Nephron (organoid): ENCODE measurements at regions not wholly inside any gene's neighbourhood (a gene's known extent, or its start where the extent isn't known, plus 50 kb on each side); places are given as distances from the start of the nearest gene placed in this dataset.

Experiments used
- H3K27ac Mint-ChIP-seq, 3 experiments: 2 replicates each; pipeline ENCODE4 v1.8.0; 2020; ENCODE audit warnings: mixed read lengths in 3 of 3, mild to moderate bottlenecking in 2 of 3, moderate library complexity in 1 of 3
- H3K27me3 Mint-ChIP-seq: 2 replicates; pipeline ENCODE4 v1.8.0; 2021; ENCODE audit warnings: low read depth, mild to moderate bottlenecking, moderate library complexity, mixed read lengths
- H3K36me3 Mint-ChIP-seq: 2 replicates; pipeline ENCODE4 v1.8.0; 2020; ENCODE audit warnings: low read depth, mixed read lengths
- H3K4me1 Mint-ChIP-seq: 2 replicates; pipeline ENCODE4 v1.8.0; 2020; ENCODE audit warnings: mixed read lengths
- H3K4me3 Mint-ChIP-seq, 3 experiments: 2 replicates each; pipeline ENCODE4 v1.8.0; 2020; ENCODE audit warnings: mild to moderate bottlenecking in 3 of 3, mixed read lengths in 3 of 3, moderate library complexity in 2 of 3
- H3K9me3 Mint-ChIP-seq: 2 replicates; pipeline ENCODE4 v1.8.0; 2020; ENCODE audit warnings: mixed read lengths
- TF ChIP-seq, protein P1 (sequence below), 3 experiments: fragments of 200-600 bp; sonication (generic); IDR thresholded peaks; one replicate each; pipeline ENCODE4 v1.5.0; 2021; ENCODE audit warnings: antibody characterized with exemption in 3 of 3; ENCODE audit not compliant: unreplicated experiment in 3 of 3

GRCh38 chr16:86449446-86450095 lies 60.8 kb upstream of the FOXF1 start:
- Mint-ChIP-seq H3K27me3 (peaks cover 98% of the 10 kb centered on the region), H3K9me3 (peaks cover 6% of the 10 kb centered on the region), H3K4me1 (peaks cover 7% of the 10 kb centered on the region), H3K27ac (no peak overlapping the region), H3K4me3 (no peak overlapping the region), H3K36me3 (no peaks in the 10 kb centered on the region)
- TF ChIP-seq, protein P1, sequence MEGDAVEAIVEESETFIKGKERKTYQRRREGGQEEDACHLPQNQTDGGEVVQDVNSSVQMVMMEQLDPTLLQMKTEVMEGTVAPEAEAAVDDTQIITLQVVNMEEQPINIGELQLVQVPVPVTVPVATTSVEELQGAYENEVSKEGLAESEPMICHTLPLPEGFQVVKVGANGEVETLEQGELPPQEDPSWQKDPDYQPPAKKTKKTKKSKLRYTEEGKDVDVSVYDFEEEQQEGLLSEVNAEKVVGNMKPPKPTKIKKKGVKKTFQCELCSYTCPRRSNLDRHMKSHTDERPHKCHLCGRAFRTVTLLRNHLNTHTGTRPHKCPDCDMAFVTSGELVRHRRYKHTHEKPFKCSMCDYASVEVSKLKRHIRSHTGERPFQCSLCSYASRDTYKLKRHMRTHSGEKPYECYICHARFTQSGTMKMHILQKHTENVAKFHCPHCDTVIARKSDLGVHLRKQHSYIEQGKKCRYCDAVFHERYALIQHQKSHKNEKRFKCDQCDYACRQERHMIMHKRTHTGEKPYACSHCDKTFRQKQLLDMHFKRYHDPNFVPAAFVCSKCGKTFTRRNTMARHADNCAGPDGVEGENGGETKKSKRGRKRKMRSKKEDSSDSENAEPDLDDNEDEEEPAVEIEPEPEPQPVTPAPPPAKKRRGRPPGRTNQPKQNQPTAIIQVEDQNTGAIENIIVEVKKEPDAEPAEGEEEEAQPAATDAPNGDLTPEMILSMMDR (IDR thresholded peaks at IDR 0.05; ENCODE audit: unreplicated experiment in 3 of 3) = no peak

- peaks cover 10% of the 10 kb centered on the region for H3K4me1 Mint-ChIP-seq
- H3K36me3 Mint-ChIP-seq = no peaks in the 10 kb centered on the region
- H3K27ac Mint-ChIP-seq = no peak overlapping the region
- H3K9me3 Mint-ChIP-seq = peaks cover 10% of the 10 kb centered on the region
- TF ChIP-seq, protein P1 (IDR thresholded peaks at IDR 0.05; ENCODE audit: unreplicated experiment in 3 of 3) = no peak
- H3K27me3 Mint-ChIP-seq = peaks cover 98% of the 10 kb centered on the region
- H3K4me3 Mint-ChIP-seq = no peak overlapping the region
Observed at GRCh38 chr16:86450691-86451090, 59.6 kb upstream of the FOXF1 start.

- TF ChIP-seq, protein P1 (IDR thresholded peaks at IDR 0.05; ENCODE audit: unreplicated experiment in 3 of 3) = no peak
- Mint-ChIP-seq H3K27me3 (peaks cover 99% of the 10 kb centered on the region), H3K36me3 (no peaks in the 10 kb centered on the region), H3K27ac (no peak overlapping the region), H3K9me3 (peaks cover 10% of the 10 kb centered on the region), H3K4me1 (peaks cover 14% of the 10 kb centered on the region), H3K4me3 (no peak overlapping the region)
Observed at GRCh38 chr16:86452451-86452850, 57.9 kb upstream of the FOXF1 start.

- Mint-ChIP-seq H3K9me3 (peaks cover 9% of the 10 kb centered on the region), H3K27ac (no peak overlapping the region), H3K4me1 (peaks cover 14% of the 10 kb centered on the region), H3K36me3 (peaks cover 6% of the 10 kb centered on the region), H3K27me3 (peaks cover 100% of the 10 kb centered on the region), H3K4me3 (no peak overlapping the region)
- TF ChIP-seq, protein P1 (IDR thresholded peaks at IDR 0.05; ENCODE audit: unreplicated experiment in 3 of 3) = no peak
Observed at GRCh38 chr16:86455116-86455515, 55.2 kb upstream of the FOXF1 start.

GRCh38 chr16:86455640-86456039 lies 54.7 kb upstream of the FOXF1 start:
- Mint-ChIP-seq H3K36me3 (peaks cover 9% of the 10 kb centered on the region), H3K27me3 (peaks cover 100% of the 10 kb centered on the region), H3K9me3 (peaks cover 13% of the 10 kb centered on the region), H3K4me1 (peaks cover 14% of the 10 kb centered on the region), H3K27ac (no peak overlapping the region), H3K4me3 (no peak overlapping the region)
- TF ChIP-seq, protein P1 (IDR thresholded peaks at IDR 0.05; ENCODE audit: unreplicated experiment in 3 of 3) = no peak

GRCh38 chr16:86457501-86458148 lies 52.7 kb upstream of the FOXF1 start:
- Mint-ChIP-seq H3K36me3 (peaks cover 9% of the 10 kb centered on the region), H3K27me3 (peaks cover 100% of the 10 kb centered on the region), H3K4me1 (peaks cover 14% of the 10 kb centered on the region), H3K27ac (no peak overlapping the region), H3K4me3 (no peak overlapping the region), H3K9me3 (peaks cover 26% of the 10 kb centered on the region)
- TF ChIP-seq, protein P1 (IDR thresholded peaks at IDR 0.05; ENCODE audit: unreplicated experiment in 3 of 3) = no peak
